HG03342 (cell line): ENCODE measurements at regions not wholly inside any gene's neighbourhood (a gene's known extent, or its start where the extent isn't known, plus 50 kb on each side); places are given as distances from the start of the nearest gene placed in this dataset.

Experiments
- ATAC-seq: cut with Tn5 transposase; IDR thresholded peaks from one replicate; pipeline ENCODE4 v1.9.1; 2021; ENCODE audit warnings: mild to moderate bottlenecking, moderate library complexity; ENCODE audit not compliant: unreplicated experiment

DNA sequence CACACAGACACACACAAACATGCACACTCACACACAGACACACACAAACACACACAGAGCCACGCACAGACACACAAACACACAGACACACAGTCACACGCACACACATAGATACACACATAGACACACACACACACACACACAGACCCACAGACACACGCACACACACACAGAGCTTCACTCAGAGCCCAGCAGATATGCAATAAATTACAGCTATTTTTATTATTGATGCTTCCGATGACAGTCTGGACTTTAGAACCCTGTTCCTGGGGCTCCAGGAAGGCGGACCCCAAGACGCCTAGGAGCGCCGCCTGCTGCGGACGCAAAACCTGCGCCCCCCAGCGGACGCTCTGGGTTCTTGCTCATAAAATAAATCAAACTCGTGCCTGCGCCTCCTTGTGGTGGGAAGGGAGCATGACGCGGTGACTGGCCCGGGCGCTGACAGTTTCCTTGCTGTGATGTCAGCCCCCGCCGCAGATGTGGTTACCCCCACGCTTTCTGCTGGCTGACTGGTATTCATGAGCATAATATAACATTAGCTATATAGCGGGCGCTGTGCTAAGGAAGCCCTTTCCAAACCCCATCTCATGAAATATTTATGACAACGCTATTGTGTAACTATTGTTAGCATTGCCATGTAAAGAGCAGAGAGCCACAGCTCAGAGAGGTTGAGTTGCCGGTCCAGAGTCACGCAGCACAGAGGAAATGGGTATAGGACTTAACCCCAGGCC, 64.4 kb upstream of the TM9SF2 start:
- peak; percentile 37 for ATAC-seq

DNA sequence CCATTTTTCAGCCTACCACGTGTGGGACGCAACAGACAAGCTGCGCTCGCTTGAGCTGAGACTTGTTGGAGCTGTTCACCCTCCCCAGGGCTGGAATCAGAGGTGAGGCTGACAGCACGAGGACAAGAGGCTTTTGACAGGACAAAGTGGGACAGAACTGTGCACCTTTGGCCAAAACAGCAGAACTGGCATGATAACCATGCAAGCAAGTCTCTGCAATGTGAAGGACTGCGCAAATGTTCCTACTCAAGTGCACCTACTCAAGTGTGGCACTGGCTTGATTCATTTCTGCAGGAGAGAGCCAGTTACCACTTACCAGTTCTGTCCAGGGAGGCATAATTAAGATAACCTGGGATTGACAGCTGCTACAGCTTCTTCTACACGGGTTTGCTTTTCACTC, 62.2 kb upstream of the TM9SF2 start:
- no peak for ATAC-seq

DNA sequence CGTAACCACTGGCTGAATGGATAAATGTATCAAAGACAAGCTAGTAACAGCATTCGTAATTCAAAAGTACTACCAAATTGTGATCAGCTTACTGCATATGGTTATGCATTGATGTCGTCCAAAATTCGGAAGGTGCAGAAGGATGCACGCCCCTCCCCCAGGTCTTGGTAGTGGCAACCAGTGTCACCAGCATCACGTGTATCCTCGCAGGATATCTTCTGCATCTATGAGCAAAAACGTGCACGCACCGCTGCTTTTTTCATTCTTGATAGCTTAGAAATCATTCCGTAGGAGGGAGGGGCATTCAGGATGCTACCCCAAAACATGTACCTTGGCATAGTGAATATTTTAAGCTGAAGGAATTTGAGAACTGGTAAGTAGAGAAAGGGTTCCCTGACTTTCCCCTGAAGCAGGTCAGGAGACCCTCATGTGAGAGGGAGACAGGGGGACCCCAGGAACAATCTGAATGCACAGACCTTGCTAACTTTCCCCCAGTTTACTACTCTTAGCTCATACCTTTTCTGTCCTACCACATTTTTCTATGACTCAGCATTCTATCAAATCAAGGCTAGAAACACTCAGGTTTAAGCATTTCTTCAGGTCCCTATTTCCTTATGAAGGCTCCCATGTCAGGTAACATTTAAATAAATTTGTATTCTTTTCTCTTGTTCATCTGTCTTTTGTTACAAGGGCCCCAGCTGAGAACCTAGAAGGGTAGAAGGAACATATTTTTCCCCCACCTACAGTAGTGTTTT, 61.2 kb upstream of the TM9SF2 start:
- no peak for ATAC-seq

DNA sequence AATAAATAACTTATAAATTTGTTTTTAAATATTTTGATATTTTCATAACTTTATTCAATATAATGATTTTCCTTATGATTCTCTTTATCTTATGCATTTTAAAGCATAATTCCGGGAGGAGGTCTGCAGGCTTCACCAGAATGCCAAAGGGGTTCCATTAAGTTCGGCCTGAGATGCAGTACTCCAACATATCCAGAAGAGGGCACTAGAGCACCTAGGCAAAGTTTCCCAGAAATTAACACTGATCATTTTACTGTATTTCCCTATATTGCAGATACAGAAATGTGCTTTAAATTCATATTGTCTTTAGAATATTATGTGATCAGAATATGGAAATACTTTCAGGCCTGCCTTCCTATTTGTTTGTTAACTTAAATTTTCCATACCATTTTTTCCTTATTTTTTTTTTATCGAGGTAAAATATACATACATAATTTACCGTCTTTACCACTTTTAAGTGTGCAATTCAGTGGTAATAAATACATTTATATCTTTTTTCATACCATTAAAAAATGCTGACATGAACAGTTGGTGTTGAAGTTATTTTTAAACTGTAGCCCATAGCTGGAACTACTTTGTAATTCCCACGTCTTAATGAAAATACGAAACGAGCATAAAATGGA, 58.9 kb upstream of the TM9SF2 start:
- ATAC-seq, result no peak

DNA sequence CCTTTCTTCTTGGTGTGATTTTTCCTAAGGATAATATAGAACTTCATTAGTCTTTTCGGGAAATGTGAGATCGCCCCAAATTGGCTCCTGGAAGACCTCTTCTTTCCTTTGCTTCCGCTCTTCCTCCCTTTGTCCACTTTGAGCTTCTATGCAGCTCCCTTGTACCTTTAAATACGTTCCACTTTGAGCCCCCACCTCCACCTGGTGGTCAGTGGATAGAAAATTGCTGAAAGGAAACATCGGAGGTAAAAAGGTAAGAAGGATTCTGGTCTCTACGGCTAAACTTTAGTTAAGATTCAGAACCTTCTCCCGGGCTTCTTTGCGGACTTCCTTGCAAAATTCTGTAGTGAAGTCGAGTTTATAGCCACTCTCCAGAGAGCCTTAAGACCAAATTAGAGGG, 55.0 kb upstream of the TM9SF2 start:
- ATAC-seq, result no peak

DNA sequence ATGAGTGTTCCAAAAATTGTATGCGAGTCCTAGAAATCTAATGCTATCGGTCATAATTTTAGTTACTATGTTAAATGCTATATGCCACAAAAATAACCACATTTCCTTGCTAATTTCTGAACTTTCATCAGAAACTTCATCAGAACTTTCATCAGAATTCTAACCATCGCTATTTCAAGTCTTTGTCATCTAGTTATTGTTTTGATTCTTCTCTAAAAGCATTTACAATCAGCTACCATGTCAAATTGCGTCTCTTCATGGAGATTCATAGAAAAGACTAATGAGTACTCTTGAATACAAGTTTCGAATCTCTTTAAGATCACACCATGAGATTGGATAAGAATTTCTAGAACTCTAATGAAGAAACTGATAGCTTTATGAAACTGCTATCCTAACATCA, 52.7 kb upstream of the TM9SF2 start:
- ATAC-seq, result no peak

DNA sequence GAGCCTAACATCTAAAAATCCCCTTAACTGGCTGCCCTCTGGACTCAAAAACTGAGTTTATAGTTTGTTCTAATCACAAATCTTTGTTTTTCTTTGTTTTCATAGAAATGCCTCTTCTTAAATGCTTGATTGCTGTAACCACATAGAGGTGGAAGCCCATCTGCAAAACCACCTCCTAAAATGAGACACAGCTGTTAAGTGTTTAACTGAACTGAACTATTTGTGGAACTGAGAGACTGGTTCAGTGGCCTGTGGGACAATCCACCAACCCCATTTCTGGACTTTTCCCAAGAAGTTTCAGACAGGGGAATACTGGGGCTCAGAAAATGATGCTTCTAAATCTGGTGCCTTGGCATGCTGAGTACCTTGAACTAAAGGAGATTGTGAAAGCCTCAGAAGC, 50.9 kb upstream of the TM9SF2 start:
- no peak for ATAC-seq
